ENCODE measurements at regions not wholly inside any gene's neighbourhood (a gene's known extent, or its start where the extent isn't known, plus 50 kb on each side); places are given as distances from the start of the nearest gene placed in this dataset.
"Not testable (repeated sequence)": the region's sequence is repeated elsewhere in the genome, so short reads cannot be mapped to it uniquely, and the experiment has no call there.

DNA sequence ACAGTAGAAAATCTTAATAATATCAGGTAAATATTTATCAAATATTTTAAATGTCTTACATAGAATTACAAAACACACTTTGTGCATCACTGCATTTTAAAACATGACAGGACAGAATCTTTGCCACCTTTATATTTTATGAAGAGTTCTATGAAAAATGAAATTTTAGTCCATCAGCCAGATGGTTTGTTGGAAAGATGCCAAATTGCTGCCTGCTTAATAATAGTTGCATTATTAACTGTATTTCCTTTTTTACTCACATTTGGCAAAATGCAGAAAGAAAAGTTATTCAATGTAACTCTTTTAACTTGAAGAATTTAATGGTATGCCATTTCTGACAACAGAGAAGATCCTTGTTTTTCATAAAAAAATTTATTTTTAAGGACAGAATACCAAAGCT, 1271.6 kb downstream of the NSUN3 start:
- H3K4me3 ChIP-seq (ENCODE audit: low read depth, low read length), result no peak overlapping the region
- TF ChIP-seq POLR2A (IDR thresholded peaks at IDR 0.05; ENCODE audit: extremely low read depth, insufficient read length) (no peak), MYC (IDR thresholded peaks at IDR 0.05; ENCODE audit: low read depth, low read length) (no peak)
- TF ChIP-seq, protein P1, sequence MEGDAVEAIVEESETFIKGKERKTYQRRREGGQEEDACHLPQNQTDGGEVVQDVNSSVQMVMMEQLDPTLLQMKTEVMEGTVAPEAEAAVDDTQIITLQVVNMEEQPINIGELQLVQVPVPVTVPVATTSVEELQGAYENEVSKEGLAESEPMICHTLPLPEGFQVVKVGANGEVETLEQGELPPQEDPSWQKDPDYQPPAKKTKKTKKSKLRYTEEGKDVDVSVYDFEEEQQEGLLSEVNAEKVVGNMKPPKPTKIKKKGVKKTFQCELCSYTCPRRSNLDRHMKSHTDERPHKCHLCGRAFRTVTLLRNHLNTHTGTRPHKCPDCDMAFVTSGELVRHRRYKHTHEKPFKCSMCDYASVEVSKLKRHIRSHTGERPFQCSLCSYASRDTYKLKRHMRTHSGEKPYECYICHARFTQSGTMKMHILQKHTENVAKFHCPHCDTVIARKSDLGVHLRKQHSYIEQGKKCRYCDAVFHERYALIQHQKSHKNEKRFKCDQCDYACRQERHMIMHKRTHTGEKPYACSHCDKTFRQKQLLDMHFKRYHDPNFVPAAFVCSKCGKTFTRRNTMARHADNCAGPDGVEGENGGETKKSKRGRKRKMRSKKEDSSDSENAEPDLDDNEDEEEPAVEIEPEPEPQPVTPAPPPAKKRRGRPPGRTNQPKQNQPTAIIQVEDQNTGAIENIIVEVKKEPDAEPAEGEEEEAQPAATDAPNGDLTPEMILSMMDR (IDR thresholded peaks at IDR 0.05; ENCODE audit: low read depth, low read length), result no peak
- TF ChIP-seq, protein P2, sequence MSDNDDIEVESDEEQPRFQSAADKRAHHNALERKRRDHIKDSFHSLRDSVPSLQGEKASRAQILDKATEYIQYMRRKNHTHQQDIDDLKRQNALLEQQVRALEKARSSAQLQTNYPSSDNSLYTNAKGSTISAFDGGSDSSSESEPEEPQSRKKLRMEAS (IDR thresholded peaks at IDR 0.05; ENCODE audit: low read depth, low read length), result no peak
- no peak for DNase-seq (ENCODE audit: low read depth)

DNA sequence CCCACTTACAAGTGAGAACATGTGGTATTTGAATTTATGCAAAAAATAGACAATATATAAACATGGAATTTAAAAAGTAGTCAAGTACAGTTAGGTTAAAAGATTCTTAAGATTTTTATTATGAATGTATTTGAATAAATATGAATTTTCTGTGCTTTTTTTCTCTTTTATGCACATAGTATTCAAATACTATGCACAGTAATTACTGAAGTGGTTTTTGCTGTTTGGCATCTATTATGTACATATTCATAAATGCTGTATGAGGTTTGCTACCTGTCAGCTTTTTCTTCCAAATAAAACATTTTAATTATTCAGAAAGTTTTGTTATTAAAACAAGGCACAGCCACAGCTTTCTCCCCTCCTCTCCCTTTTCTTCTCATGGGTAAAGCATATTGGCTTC, 1272.7 kb downstream of the NSUN3 start:
- no peak overlapping the region for H3K4me3 ChIP-seq (ENCODE audit: low read depth, low read length)
- TF ChIP-seq MYC (IDR thresholded peaks at IDR 0.05; ENCODE audit: low read depth, low read length) (no peak), POLR2A (IDR thresholded peaks at IDR 0.05; ENCODE audit: extremely low read depth, insufficient read length) (no peak)
- TF ChIP-seq, protein P2 (IDR thresholded peaks at IDR 0.05; ENCODE audit: low read depth, low read length), result no peak
- TF ChIP-seq, protein P1 (IDR thresholded peaks at IDR 0.05; ENCODE audit: low read depth, low read length), result no peak
- DNase-seq (ENCODE audit: low read depth), result no peak

DNA sequence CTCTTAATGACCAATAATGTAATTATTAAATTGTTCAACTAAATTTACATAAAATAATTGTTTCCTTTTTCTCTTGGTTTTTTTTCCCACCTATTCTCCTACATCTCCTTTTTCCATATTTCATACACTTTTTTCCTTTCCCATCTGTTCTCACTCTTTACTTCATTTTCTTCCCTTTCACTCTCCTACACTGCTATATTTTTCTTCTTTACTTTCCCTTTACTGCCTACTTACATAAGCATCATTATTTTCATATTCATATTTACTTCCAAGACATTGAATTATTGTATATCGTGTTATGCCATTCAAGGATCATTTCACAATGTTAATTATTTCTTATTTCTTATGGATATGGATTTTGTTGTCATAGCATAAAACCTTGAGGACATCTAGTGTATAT, 1275.6 kb downstream of the NSUN3 start:
- H3K4me3 ChIP-seq (ENCODE audit: low read depth, low read length), result no peak overlapping the region
- DNase-seq (ENCODE audit: low read depth), result no peak
- TF ChIP-seq, protein P2 (IDR thresholded peaks at IDR 0.05; ENCODE audit: low read depth, low read length), result no peak
- TF ChIP-seq, protein P1 (IDR thresholded peaks at IDR 0.05; ENCODE audit: low read depth, low read length), result no peak

DNA sequence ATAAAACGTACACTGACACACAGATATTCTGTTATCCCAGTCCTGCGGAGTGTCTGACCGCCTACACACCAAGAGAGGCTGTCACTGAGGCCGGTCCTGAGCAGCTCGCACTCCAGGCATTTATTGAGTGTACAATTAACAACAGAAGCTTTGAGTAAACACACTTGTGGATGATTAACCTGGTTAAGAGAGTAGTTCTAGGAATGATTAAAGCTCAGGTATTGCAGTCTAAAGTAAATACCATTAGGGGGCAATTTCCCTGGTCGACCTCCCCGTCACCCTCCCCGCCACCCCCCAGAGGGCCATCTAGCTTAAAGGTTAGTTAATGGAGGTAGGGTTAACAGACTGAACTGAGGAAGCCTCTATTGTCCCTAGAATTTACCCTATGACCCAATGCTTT, 1278.5 kb downstream of the NSUN3 start:
- DNase-seq (ENCODE audit: low read depth), result no peak
- no peak overlapping the region for H3K4me3 ChIP-seq (ENCODE audit: low read depth, low read length)
- TF ChIP-seq, protein P1 (IDR thresholded peaks at IDR 0.05; ENCODE audit: low read depth, low read length), result no peak
- TF ChIP-seq MYC (IDR thresholded peaks at IDR 0.05; ENCODE audit: low read depth, low read length) (no peak), POLR2A (IDR thresholded peaks at IDR 0.05; ENCODE audit: extremely low read depth, insufficient read length) (no peak)
- TF ChIP-seq, protein P2 (IDR thresholded peaks at IDR 0.05; ENCODE audit: low read depth, low read length), result no peak

DNA sequence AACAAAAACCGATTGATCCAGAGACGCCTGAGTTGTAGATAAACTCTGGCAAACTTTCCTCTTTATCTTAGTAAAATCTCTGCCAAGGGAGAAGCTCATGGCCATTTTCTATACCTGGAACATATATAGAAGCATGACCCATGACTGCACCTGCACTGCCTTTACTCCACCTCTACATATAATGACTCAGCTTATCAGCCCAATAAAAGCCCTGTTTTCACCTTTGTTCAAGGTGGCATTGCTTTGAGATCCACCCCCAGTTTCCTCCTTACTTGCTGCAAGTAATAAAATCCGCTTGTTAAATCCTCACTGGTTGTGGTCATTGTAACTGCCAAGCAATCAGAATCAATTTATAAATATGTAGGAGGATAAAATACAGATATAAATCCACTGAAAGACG, 1280.4 kb downstream of the NSUN3 start:
- no peak for DNase-seq (ENCODE audit: low read depth)
- no peak for TF ChIP-seq POLR2A (IDR thresholded peaks at IDR 0.05; ENCODE audit: extremely low read depth, insufficient read length)
- TF ChIP-seq, protein P2 (IDR thresholded peaks at IDR 0.05; ENCODE audit: low read depth, low read length), result no peak
- TF ChIP-seq, protein P1 (IDR thresholded peaks at IDR 0.05; ENCODE audit: low read depth, low read length), result no peak
- no peak for TF ChIP-seq MYC (IDR thresholded peaks at IDR 0.05; ENCODE audit: low read depth, low read length)
- no peak overlapping the region for H3K4me3 ChIP-seq (ENCODE audit: low read depth, low read length)

DNA sequence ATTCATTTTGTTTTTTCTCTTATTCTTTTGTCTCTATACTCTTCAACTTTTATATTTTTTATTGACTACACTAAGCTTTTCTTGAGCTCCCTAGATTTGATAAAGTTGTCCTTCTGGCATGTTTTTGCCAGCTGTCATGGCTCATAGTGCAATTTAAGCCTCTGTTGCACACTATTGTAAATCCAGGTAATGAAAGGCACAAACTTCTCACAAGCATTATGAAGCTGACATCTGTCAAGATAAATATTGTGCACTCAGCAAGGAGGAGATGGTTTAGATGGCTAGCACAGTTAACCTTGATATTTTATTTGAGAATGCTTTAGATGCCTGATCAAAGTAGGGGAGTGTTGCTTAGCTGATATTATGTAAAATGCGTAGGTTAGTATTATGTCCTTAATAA, 1280.9 kb downstream of the NSUN3 start:
- DNase-seq (ENCODE audit: low read depth), result no peak
- H3K4me3 ChIP-seq (ENCODE audit: low read depth, low read length), result no peak overlapping the region
- TF ChIP-seq, protein P1 (IDR thresholded peaks at IDR 0.05; ENCODE audit: low read depth, low read length), result no peak
- TF ChIP-seq, protein P2 (IDR thresholded peaks at IDR 0.05; ENCODE audit: low read depth, low read length), result no peak
- no peak for TF ChIP-seq POLR2A (IDR thresholded peaks at IDR 0.05; ENCODE audit: extremely low read depth, insufficient read length)

DNA sequence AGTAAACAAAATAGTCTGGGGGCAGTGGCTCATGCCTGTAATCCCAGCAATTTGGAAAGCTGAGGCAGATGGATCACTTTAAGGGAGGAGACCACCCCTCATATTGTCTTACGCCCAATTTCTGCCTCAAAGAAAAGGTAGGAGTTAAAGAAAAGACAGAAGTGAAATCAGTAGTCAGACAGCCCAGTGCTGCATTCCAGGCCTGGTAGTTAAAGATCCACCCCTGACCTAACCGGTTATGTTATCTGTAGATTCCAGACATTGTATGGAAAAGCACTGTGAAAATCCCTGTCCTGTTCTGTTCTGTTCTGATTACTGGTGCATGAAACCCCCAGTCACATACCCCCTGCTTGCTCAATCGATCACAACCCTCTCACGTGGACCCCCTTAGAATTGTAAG, 1285.1 kb downstream of the NSUN3 start:
- H3K4me3 ChIP-seq (ENCODE audit: low read depth, low read length); DNase-seq (ENCODE audit: low read depth): not testable (repeated sequence)
